A673 (cell line): ENCODE measurements at regions not wholly inside any gene's neighbourhood (a gene's known extent, or its start where the extent isn't known, plus 50 kb on each side); places are given as distances from the start of the nearest gene placed in this dataset.
A peak's percentile ranks its signal among the peaks of the same experiment; 100 is the strongest.

ENCODE experiments used
- BruUV-seq: library from RNA; stranded (reverse); fragments of 400-500 nt; replicated peaks from 2 replicates; lab custom pipeline; 2021; lab: Mats Ljungman, UMichigan
- CTCF ChIA-PET: fragments of 300-600 bp; sonication (Branson Sonifier 250); formaldehyde crosslinking; loops from one replicate; lab custom pipeline; 2022; ENCODE audit warnings: antibody characterized with exemption; lab: Charles Lee
- POLR2A ChIA-PET: fragments of 300-600 bp; sonication (Branson Sonifier 250); formaldehyde crosslinking; loops from one replicate; lab custom pipeline; 2022; ENCODE audit warnings: antibody characterized with exemption; ENCODE audit not compliant: low non-redundant PET; lab: Charles Lee
- DNase-seq: peaks from one replicate; pipeline ENCODE4 v3.0.0-alpha.2; 2015; ENCODE audit warnings: low spot score
- H3K27ac ChIP-seq: fragments of 200-600 bp; sonication (generic); 2 replicates; pipeline ENCODE4 v1.5.1; 2016; ENCODE audit warnings: mixed run types, low read depth, mild to moderate bottlenecking, mixed read lengths, antibody characterized with exemption, low read length; ENCODE audit not compliant: poor library complexity, severe bottlenecking
- H3K27me3 ChIP-seq: fragments of 200-600 bp; sonication (generic); replicated peaks from 2 replicates; pipeline ENCODE4 v1.6.1; 2017; ENCODE audit warnings: mixed run types, low read depth, mild to moderate bottlenecking, mixed read lengths, antibody characterized with exemption, low read length; ENCODE audit not compliant: insufficient read depth, poor library complexity
- H3K36me3 ChIP-seq: fragments of 200-600 bp; sonication (generic); 2 replicates; pipeline ENCODE4 v1.6.1; 2016; ENCODE audit warnings: mixed run types, mild to moderate bottlenecking, mixed read lengths, antibody characterized with exemption, low read length; ENCODE audit not compliant: insufficient read depth, poor library complexity, severe bottlenecking
- H3K4me1 ChIP-seq: fragments of 200-600 bp; sonication (generic); 2 replicates; pipeline ENCODE4 v1.6.1; 2017; ENCODE audit warnings: mixed run types, mild to moderate bottlenecking, mixed read lengths, antibody characterized with exemption, low read length; ENCODE audit not compliant: insufficient read depth, poor library complexity, severe bottlenecking
- H3K4me3 ChIP-seq: fragments of 200-600 bp; sonication (generic); 2 replicates; pipeline ENCODE4 v1.5.1; 2016; ENCODE audit warnings: low read depth, mixed run types, mild to moderate bottlenecking, mixed read lengths, low read length; ENCODE audit not compliant: poor library complexity, severe bottlenecking
- H3K9me3 ChIP-seq: fragments of 200-600 bp; sonication (generic); 2 replicates; pipeline ENCODE4 v1.6.1; 2016; ENCODE audit warnings: mixed run types, low read depth, mild to moderate bottlenecking, mixed read lengths, antibody characterized with exemption, low read length; ENCODE audit not compliant: poor library complexity, severe bottlenecking
- CTCF ChIP-seq: fragments of 300-800, 200-600 bp; sonication (generic); conservative IDR thresholded peaks from 2 replicates; pipeline ENCODE4 v1.5.1; 2017; ENCODE audit warnings: low read depth, mild to moderate bottlenecking, antibody characterized with exemption, low read length, moderate library complexity, mixed read lengths
- EZH2 ChIP-seq: fragments of 200-600 bp; sonication (generic); IDR thresholded peaks from 2 replicates; pipeline ENCODE4 v1.6.1; 2017; ENCODE audit warnings: borderline replicate concordance, low read depth, mild to moderate bottlenecking, mixed read lengths, antibody characterized with exemption, low read length; ENCODE audit not compliant: poor library complexity, severe bottlenecking
- intact Hi-C: fragments of 100-400 bp; cut with micrococcal nuclease; formaldehyde crosslinking; loops from one replicate; pipeline ENCODE4 v1.10.0; 2022; ENCODE audit not compliant: unreplicated experiment

GRCh38 chr11:39435641-39436040 lies 2023.8 kb downstream of the LRRC4C start:
- no peak overlapping the region for H3K4me3 ChIP-seq

GRCh38 chr11:39434466-39434865 lies 2025.0 kb downstream of the LRRC4C start:
- H3K27me3 ChIP-seq = no peaks in the 10 kb centered on the region
- POLR2A ChIA-PET = no interaction called here
- H3K27ac ChIP-seq = peak overlapping the region; percentile 3
- H3K4me1 ChIP-seq = peaks cover 24% of the 10 kb centered on the region
- no peaks in the 10 kb centered on the region for H3K9me3 ChIP-seq
- DNase-seq = peak; percentile 52
- no peaks in the 10 kb centered on the region for H3K36me3 ChIP-seq
- BruUV-seq = no TSS peak
- intact Hi-C loops = no loop called here
- TF ChIP-seq CTCF = no peak
- no peak for TF ChIP-seq EZH2
- no peak overlapping the region for H3K4me3 ChIP-seq
- CTCF ChIA-PET = no interaction called here

More at GRCh38 chr11:39435641-39436040, 2023.8 kb downstream of the LRRC4C start:
- H3K27me3 ChIP-seq = no peaks in the 10 kb centered on the region
- intact Hi-C loops = no loop called here
- no peak for TF ChIP-seq CTCF
- no peak for TF ChIP-seq EZH2
- peaks cover 19% of the 10 kb centered on the region for H3K4me1 ChIP-seq
- ChIA-PET CTCF (no interaction called here), POLR2A (no interaction called here)
- BruUV-seq = no TSS peak
- peak; percentile 54 for DNase-seq
- H3K27ac ChIP-seq = no peak overlapping the region
- H3K36me3 ChIP-seq = no peaks in the 10 kb centered on the region
- no peaks in the 10 kb centered on the region for H3K9me3 ChIP-seq

- Histone ChIP-seq H3K27me3 (no peaks in the 10 kb centered on the region), H3K4me1 (peaks cover 33% of the 10 kb centered on the region), H3K36me3 (no peaks in the 10 kb centered on the region), H3K9me3 (no peaks in the 10 kb centered on the region), H3K4me3 (no peak overlapping the region), H3K27ac (no peak overlapping the region)
- TF ChIP-seq CTCF (no peak), EZH2 (no peak)
- no TSS peak for BruUV-seq
- ChIA-PET CTCF (no interaction called here), POLR2A (no interaction called here)
- no peak for DNase-seq
- intact Hi-C loops = no loop called here
Measured at GRCh38 chr11:39432929-39433328, 2026.5 kb downstream of the LRRC4C start.
